ENCODE measurements at regions not wholly inside any gene's neighbourhood (a gene's known extent, or its start where the extent isn't known, plus 50 kb on each side); places are given as distances from the start of the nearest gene placed in this dataset.

GRCh38 chr3:157840564-157840963 lies 265.7 kb downstream of the SHOX2 start:
- no peak for DNase-seq (ENCODE audit: low spot score)
- TF ChIP-seq CTCF (IDR thresholded peaks at IDR 0.05; ENCODE audit: extremely low read depth, missing control alignments), result no peak

- TF ChIP-seq CTCF (IDR thresholded peaks at IDR 0.05; ENCODE audit: extremely low read depth, missing control alignments), result no peak
- no peak for DNase-seq (ENCODE audit: low spot score)
These were observed 267.8 kb downstream of the SHOX2 start for GRCh38 chr3:157838457-157838856.

- no peak for DNase-seq (ENCODE audit: low spot score)
- no peak for TF ChIP-seq CTCF (IDR thresholded peaks at IDR 0.05; ENCODE audit: extremely low read depth, missing control alignments)
These were observed 268.9 kb downstream of the SHOX2 start for GRCh38 chr3:157837336-157837735.

- no peak for TF ChIP-seq CTCF (IDR thresholded peaks at IDR 0.05; ENCODE audit: extremely low read depth, missing control alignments)
These were observed 270.2 kb downstream of the SHOX2 start for GRCh38 chr3:157836022-157836421.

GRCh38 chr3:157832588-157832987 lies 273.6 kb downstream of the SHOX2 start:
- no peak for TF ChIP-seq CTCF (IDR thresholded peaks at IDR 0.05; ENCODE audit: extremely low read depth, missing control alignments)
- DNase-seq (ENCODE audit: low spot score), result no peak

More at GRCh38 chr3:157836022-157836421, 270.2 kb downstream of the SHOX2 start:
- DNase-seq (ENCODE audit: low spot score), result no peak

GRCh38 chr3:157830556-157831236 lies 275.5 kb downstream of the SHOX2 start:
- no peak for TF ChIP-seq CTCF (IDR thresholded peaks at IDR 0.05; ENCODE audit: extremely low read depth, missing control alignments)
- no peak for DNase-seq (ENCODE audit: low spot score)

GRCh38 chr3:157829786-157830185 lies 276.4 kb downstream of the SHOX2 start:
- no peak for TF ChIP-seq CTCF (IDR thresholded peaks at IDR 0.05; ENCODE audit: extremely low read depth, missing control alignments)

More at GRCh38 chr3:157829786-157830185, 276.4 kb downstream of the SHOX2 start:
- no peak for DNase-seq (ENCODE audit: low spot score)
